ENCODE measurements at regions not wholly inside any gene's neighbourhood (a gene's known extent, or its start where the extent isn't known, plus 50 kb on each side); places are given as distances from the start of the nearest gene placed in this dataset.

- H3K4me2 ChIP-seq (ENCODE audit: low read length), result no peak overlapping the region
Measured at GRCh38 chr6:23417133-23417532, 708.9 kb upstream of the NRSN1 start.

GRCh38 chr6:23418095-23418494 lies 707.9 kb upstream of the NRSN1 start:
- no peak overlapping the region for H3K4me2 ChIP-seq (ENCODE audit: low read length)
- no peak overlapping the region for H3K27ac ChIP-seq (ENCODE audit: low read length)
- no peak overlapping the region for H2AFZ ChIP-seq (ENCODE audit: low read depth, low read length)
- no peaks in the 10 kb centered on the region for H3K9me3 ChIP-seq (ENCODE audit: low read length)
- no peaks in the 10 kb centered on the region for H4K20me1 ChIP-seq (ENCODE audit: insufficient read depth)
- H3K4me3 ChIP-seq (ENCODE audit: low read length), result no peak overlapping the region
- H3F3A ChIP-seq (ENCODE audit: insufficient read depth, low read length, poor library complexity, severe bottlenecking), result no peaks in the 10 kb centered on the region
- no peak overlapping the region for H3K9ac ChIP-seq (ENCODE audit: low read length)
- H3K27me3 ChIP-seq (ENCODE audit: insufficient read depth, low read depth, low read length), result no peaks in the 10 kb centered on the region
- no peaks in the 10 kb centered on the region for H3K9me2 ChIP-seq (ENCODE audit: insufficient read depth, low read length)
- no peaks in the 10 kb centered on the region for H3K79me2 ChIP-seq (replicated peaks; ENCODE audit: insufficient read depth, low read length)
- TF ChIP-seq TAF1 (IDR thresholded peaks at IDR 0.05; ENCODE audit: low read depth) (no peak), SMC3 (conservative IDR thresholded peaks at IDR 0.05; ENCODE audit: poor library complexity) (no peak), EP300 (conservative IDR thresholded peaks at IDR 0.05; ENCODE audit: poor library complexity, severe bottlenecking) (no peak), RAD21 (conservative IDR thresholded peaks at IDR 0.05) (no peak), EZH2 (IDR thresholded peaks at IDR 0.05; ENCODE audit: borderline replicate concordance, insufficient read depth, low read length, poor library complexity, severe bottlenecking) (no peak), REST (IDR thresholded peaks at IDR 0.05; ENCODE audit: borderline replicate concordance) (no peak), MXI1 (conservative IDR thresholded peaks at IDR 0.05; ENCODE audit: poor library complexity, severe bottlenecking) (no peak)
- TF ChIP-seq, protein P1, sequence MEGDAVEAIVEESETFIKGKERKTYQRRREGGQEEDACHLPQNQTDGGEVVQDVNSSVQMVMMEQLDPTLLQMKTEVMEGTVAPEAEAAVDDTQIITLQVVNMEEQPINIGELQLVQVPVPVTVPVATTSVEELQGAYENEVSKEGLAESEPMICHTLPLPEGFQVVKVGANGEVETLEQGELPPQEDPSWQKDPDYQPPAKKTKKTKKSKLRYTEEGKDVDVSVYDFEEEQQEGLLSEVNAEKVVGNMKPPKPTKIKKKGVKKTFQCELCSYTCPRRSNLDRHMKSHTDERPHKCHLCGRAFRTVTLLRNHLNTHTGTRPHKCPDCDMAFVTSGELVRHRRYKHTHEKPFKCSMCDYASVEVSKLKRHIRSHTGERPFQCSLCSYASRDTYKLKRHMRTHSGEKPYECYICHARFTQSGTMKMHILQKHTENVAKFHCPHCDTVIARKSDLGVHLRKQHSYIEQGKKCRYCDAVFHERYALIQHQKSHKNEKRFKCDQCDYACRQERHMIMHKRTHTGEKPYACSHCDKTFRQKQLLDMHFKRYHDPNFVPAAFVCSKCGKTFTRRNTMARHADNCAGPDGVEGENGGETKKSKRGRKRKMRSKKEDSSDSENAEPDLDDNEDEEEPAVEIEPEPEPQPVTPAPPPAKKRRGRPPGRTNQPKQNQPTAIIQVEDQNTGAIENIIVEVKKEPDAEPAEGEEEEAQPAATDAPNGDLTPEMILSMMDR (IDR thresholded peaks at IDR 0.05; ENCODE audit: poor library complexity, severe bottlenecking), result no peak
- no peaks in the 10 kb centered on the region for H3K36me3 ChIP-seq (ENCODE audit: insufficient read depth, low read length)

More at GRCh38 chr6:23417133-23417532, 708.9 kb upstream of the NRSN1 start:
- H3K27ac ChIP-seq (ENCODE audit: low read length), result no peak overlapping the region
- H3K9ac ChIP-seq (ENCODE audit: low read length), result no peak overlapping the region
- H3K9me2 ChIP-seq (ENCODE audit: insufficient read depth, low read length), result no peaks in the 10 kb centered on the region
- no peak overlapping the region for H3K4me3 ChIP-seq (ENCODE audit: low read length)
- no peaks in the 10 kb centered on the region for H3F3A ChIP-seq (ENCODE audit: insufficient read depth, low read length, poor library complexity, severe bottlenecking)
- H2AFZ ChIP-seq (ENCODE audit: low read depth, low read length), result no peak overlapping the region
- H3K27me3 ChIP-seq (ENCODE audit: insufficient read depth, low read depth, low read length), result no peaks in the 10 kb centered on the region
- TF ChIP-seq SMC3 (conservative IDR thresholded peaks at IDR 0.05; ENCODE audit: poor library complexity) (no peak), EZH2 (IDR thresholded peaks at IDR 0.05; ENCODE audit: borderline replicate concordance, insufficient read depth, low read length, poor library complexity, severe bottlenecking) (no peak), POLR2AphosphoS5 (IDR thresholded peaks at IDR 0.05) (no peak), TAF1 (IDR thresholded peaks at IDR 0.05; ENCODE audit: low read depth) (no peak), MXI1 (conservative IDR thresholded peaks at IDR 0.05; ENCODE audit: poor library complexity, severe bottlenecking) (no peak), REST (IDR thresholded peaks at IDR 0.05; ENCODE audit: borderline replicate concordance) (no peak), EP300 (conservative IDR thresholded peaks at IDR 0.05; ENCODE audit: poor library complexity, severe bottlenecking) (no peak), RAD21 (conservative IDR thresholded peaks at IDR 0.05) (no peak)
- TF ChIP-seq, protein P1 (IDR thresholded peaks at IDR 0.05; ENCODE audit: poor library complexity, severe bottlenecking), result no peak
- no peaks in the 10 kb centered on the region for H4K20me1 ChIP-seq (ENCODE audit: insufficient read depth)
- no peaks in the 10 kb centered on the region for H3K9me3 ChIP-seq (ENCODE audit: low read length)
- no peaks in the 10 kb centered on the region for H3K36me3 ChIP-seq (ENCODE audit: insufficient read depth, low read length)
- H3K79me2 ChIP-seq (replicated peaks; ENCODE audit: insufficient read depth, low read length), result no peaks in the 10 kb centered on the region

Measured in neural cell (in vitro differentiated cells).